Prostate gland (tissue), 2 donors: ENCODE measurements at regions not wholly inside any gene's neighbourhood (a gene's known extent, or its start where the extent isn't known, plus 50 kb on each side); places are given as distances from the start of the nearest gene placed in this dataset.

ENCODE experiments used
- DNase-seq: peaks from one replicate; pipeline ENCODE4 v3.0.0-alpha.2; 2019; ENCODE audit warnings: low spot score
- H3K27ac ChIP-seq, 2 donors: fragments of 200-600 bp; sonication (generic); 2 replicates each; pipeline ENCODE4 v1.5.1; 2017 to 2019
- H3K27me3 ChIP-seq: fragments of 200-600 bp; sonication (generic); replicated peaks from 2 replicates; pipeline ENCODE4 v1.5.1; 2019; ENCODE audit not compliant: insufficient read depth
- H3K36me3 ChIP-seq, 2 donors: fragments of 200-600 bp; sonication (generic); 1 replicate in 1 of 2; 2 replicates in 1 of 2; pipeline versions ENCODE4 v1.5.1 to v1.8.1; 2017 to 2019
- H3K4me1 ChIP-seq: fragments of 200-600 bp; sonication (generic); replicated peaks from 2 replicates; pipeline ENCODE4 v1.5.1; 2019
- H3K4me3 ChIP-seq, 2 donors: fragments of 200-600 bp; sonication (generic); 2 replicates each; pipeline ENCODE4 v1.5.1; 2017 to 2019
- H3K9me3 ChIP-seq: fragments of 200-600 bp; sonication (generic); 2 replicates; pipeline ENCODE4 v1.5.1; 2017
- CTCF ChIP-seq, 4 experiments: fragments of 200-600 bp in 2 of 4; fragments of 450-650 bp in 2 of 4; sonication (generic) in 2 of 4; IDR thresholded peaks; 1 replicate in 3 of 4; 2 replicates in 1 of 4; pipeline ENCODE4 v1.5.1; 2016 to 2019; ENCODE audit warnings: antibody characterized with exemption in 4 of 4, mild to moderate bottlenecking in 2 of 4, moderate library complexity in 2 of 4
- POLR2A ChIP-seq: fragments of 450-650 bp; IDR thresholded peaks from one replicate; pipeline ENCODE4 v1.6.1; 2016; ENCODE audit warnings: antibody characterized with exemption, mild to moderate bottlenecking
- POLR2AphosphoS5 ChIP-seq: sonication (generic); formaldehyde crosslinking; IDR thresholded peaks from one replicate; pipeline ENCODE4 v1.6.1; 2017; ENCODE audit warnings: antibody characterized with exemption
- WGBS: methylation state at CpG from one replicate; pipeline ENCODE4 v1.1.5; 2018; 5-methylcytosine and 5-hydroxymethylcytosine counted together
- intact Hi-C: fragments of 100-400 bp; cut with DNase I; formaldehyde crosslinking; loops from one replicate; pipeline ENCODE4 v1.14.2; 2022

GRCh38 chr4:181777518-181777917 is 465.7 kb upstream of the TENM3 start:
- no peak overlapping the region for H3K4me3 ChIP-seq
- no peak for DNase-seq
- H3K27ac ChIP-seq, result no peak overlapping the region
- H3K36me3 ChIP-seq, result no peaks in the 10 kb centered on the region
- no peaks in the 10 kb centered on the region for H3K27me3 ChIP-seq
- intact Hi-C loops, result no loop called here
- no peaks in the 10 kb centered on the region for H3K9me3 ChIP-seq
- no peak for TF ChIP-seq POLR2AphosphoS5
- no peak for TF ChIP-seq POLR2A
- no peak for TF ChIP-seq CTCF (IDR thresholded peaks at IDR 0.05)
- WGBS, result 82% methylated on average over 2 of the region's 2 CpGs
- no peaks in the 10 kb centered on the region for H3K4me1 ChIP-seq

- Histone ChIP-seq H3K36me3 (no peaks in the 10 kb centered on the region), H3K27me3 (no peaks in the 10 kb centered on the region), H3K27ac (no peak overlapping the region), H3K4me1 (no peaks in the 10 kb centered on the region), H3K9me3 (no peaks in the 10 kb centered on the region), H3K4me3 (no peak overlapping the region)
- WGBS, result 76% methylated on average over 2 of the region's 2 CpGs
- DNase-seq, result no peak
- intact Hi-C loops, result no loop called here
- no peak for TF ChIP-seq CTCF (IDR thresholded peaks at IDR 0.05)
Measured at GRCh38 chr4:181784881-181785280, 458.3 kb upstream of the TENM3 start.

GRCh38 chr4:181792641-181793040 is 450.6 kb upstream of the TENM3 start:
- Histone ChIP-seq H3K4me3 (no peak overlapping the region), H3K36me3 (no peaks in the 10 kb centered on the region), H3K27ac (no peak overlapping the region), H3K27me3 (no peaks in the 10 kb centered on the region), H3K9me3 (no peaks in the 10 kb centered on the region), H3K4me1 (no peaks in the 10 kb centered on the region)
- intact Hi-C loops, result no loop called here
- DNase-seq, result no peak
- TF ChIP-seq POLR2A (no peak), POLR2AphosphoS5 (no peak), CTCF (IDR thresholded peaks at IDR 0.05) (no peak)
- 18% methylated on average over 1 of the region's 1 CpG for WGBS

- DNase-seq, result no peak
- intact Hi-C loops, result no loop called here
- Histone ChIP-seq H3K27ac (no peak overlapping the region), H3K9me3 (no peaks in the 10 kb centered on the region), H3K4me3 (no peak overlapping the region), H3K36me3 (no peaks in the 10 kb centered on the region), H3K27me3 (no peaks in the 10 kb centered on the region), H3K4me1 (no peaks in the 10 kb centered on the region)
- WGBS, result 49% methylated on average over 6 of the region's 6 CpGs
- TF ChIP-seq POLR2AphosphoS5 (no peak), CTCF (IDR thresholded peaks at IDR 0.05) (no peak)
Measured at GRCh38 chr4:181793096-181793495, 450.1 kb upstream of the TENM3 start.

GRCh38 chr4:181796502-181796901 is 446.7 kb upstream of the TENM3 start:
- TF ChIP-seq CTCF (IDR thresholded peaks at IDR 0.05) (no peak), POLR2AphosphoS5 (no peak), POLR2A (no peak)
- intact Hi-C loops, result no loop called here
- Histone ChIP-seq H3K9me3 (no peaks in the 10 kb centered on the region), H3K27me3 (no peaks in the 10 kb centered on the region), H3K4me1 (no peaks in the 10 kb centered on the region), H3K4me3 (no peak overlapping the region), H3K27ac (no peak overlapping the region), H3K36me3 (no peaks in the 10 kb centered on the region)
- DNase-seq, result no peak
- 69% methylated on average over 8 of the region's 8 CpGs for WGBS
